ENCODE measurements at regions not wholly inside any gene's neighbourhood (a gene's known extent, or its start where the extent isn't known, plus 50 kb on each side); places are given as distances from the start of the nearest gene placed in this dataset.

- TF ChIP-seq CTCF (IDR thresholded peaks at IDR 0.05), result no peak
- no peak for TF ChIP-seq EP300 (IDR thresholded peaks at IDR 0.05)
Measured at GRCh38 chr2:242063850-242064249, 194.3 kb downstream of the RTP5 start.

Data from gastroesophageal sphincter (tissue), 3 donors.